ENCODE measurements at regions not wholly inside any gene's neighbourhood (a gene's known extent, or its start where the extent isn't known, plus 50 kb on each side); places are given as distances from the start of the nearest gene placed in this dataset.

- no peak for DNase-seq
Measured at GRCh38 chr13:30125422-30126073, 181.8 kb downstream of the KATNAL1 start.

GRCh38 chr13:30124131-30124768 lies 183.1 kb downstream of the KATNAL1 start:
- no peak for DNase-seq

DNA sequence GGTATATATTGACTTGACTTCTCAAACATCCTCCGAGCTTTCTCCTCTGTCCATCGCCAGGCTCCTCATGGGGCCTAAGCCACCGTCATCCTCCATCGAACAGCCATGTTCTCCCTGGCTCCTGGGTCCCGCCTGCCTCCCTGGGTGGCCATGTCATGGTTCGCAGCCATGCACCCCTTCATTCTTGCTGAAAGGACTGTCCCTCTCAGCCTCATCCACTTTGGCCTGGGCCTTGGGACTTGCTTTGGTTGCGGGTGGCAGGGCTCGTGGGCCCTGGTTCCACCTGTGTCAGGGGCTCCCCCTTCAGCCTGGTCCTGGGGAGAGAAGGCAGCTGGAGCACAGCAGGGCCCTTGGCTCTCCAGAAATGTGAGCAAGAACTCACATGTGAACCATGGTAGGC lies 183.8 kb downstream of the KATNAL1 start:
- DNase-seq: no peak

DNA sequence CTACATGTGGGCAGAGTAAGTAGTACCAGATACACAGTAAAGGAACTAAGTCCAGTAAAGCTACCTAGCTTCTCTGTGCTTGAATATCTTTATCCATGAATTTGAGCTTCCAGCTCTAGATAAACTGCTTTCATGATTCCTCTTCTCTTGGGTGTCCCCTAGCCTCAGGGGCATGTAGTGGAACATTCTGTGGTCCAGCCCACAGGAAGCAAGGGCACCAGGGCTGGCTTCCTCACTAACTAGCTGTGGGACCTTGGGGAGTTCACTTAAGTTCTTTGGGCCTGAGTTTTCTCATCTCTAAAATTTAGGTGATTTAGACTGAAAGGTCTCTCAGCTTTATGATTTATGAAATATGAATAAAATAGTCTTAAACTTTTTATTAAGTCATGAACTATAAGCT lies 185.7 kb downstream of the KATNAL1 start:
- no peak for DNase-seq

DNA sequence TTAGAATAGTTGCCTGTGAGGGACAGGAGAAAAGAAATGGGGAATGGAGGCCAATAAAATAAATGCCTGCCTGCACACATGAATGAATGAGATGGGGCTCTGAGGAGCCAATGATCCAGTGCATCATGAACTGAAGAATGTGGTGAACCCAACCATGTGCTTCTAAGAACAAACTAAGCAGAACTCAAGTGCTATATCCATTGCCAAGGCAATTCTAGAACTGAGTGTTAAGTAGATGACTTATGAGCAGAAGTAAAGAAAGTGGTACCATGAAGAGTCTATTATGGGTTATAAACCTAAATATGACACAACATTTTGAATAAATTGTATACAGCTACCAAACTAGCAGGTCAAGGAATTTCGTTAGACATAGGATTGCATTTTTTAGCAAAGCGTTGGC lies 186.1 kb downstream of the KATNAL1 start:
- no peak for DNase-seq

DNA sequence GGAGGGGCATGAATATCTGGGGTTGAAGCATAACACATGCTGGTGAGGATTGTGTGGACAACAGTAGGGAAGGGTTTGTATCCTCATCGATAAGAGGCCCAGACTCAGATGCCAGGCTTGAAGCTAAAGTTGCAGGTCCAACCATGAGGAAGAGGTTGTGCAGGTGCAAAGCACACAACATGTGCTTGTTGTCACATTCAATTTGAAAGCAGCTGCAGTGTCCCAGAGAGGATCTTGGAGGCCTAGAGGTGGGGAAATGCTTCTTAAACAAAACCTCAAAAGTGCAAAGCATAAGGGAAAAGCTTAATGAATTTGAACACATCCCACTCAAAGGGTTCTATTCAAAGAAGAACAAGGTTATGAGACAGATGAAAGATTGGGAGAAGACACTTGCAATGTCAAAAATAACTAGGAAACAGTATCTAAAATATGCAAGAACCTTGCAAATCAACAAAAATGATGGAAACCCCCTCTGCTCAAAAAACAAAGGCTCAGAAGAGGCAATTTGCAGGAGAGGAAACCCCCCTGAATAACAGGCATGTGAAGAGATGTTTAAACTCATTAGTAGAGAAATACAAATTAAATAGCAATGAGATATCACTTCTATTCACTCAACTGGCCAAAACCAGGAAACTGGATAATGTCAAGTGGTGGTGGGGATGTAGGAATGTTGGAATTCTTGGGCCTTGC lies 187.1 kb downstream of the KATNAL1 start:
- no peak for DNase-seq

GRCh38 chr13:30119476-30119875 lies 187.9 kb downstream of the KATNAL1 start:
- DNase-seq: no peak

DNA sequence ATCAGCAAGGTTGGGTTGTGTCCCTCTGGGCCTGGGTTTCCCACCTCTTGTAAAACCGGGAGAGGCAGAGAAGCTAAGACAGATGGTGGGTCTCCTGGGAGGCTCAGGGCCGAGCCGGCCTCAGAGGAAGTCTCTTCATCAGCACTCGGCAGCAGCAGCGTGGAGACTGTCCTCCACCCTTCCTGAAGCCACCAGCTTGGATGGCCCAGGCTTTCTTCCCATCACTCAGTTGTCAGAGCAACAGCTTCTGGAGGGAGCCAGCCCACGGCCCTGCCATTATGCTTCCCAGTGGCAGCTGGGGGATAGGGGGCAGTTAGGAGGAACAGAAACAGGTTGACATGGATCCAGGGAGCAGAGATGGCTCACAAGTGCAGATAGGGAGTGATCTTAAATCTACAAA lies 191.0 kb downstream of the KATNAL1 start:
- DNase-seq: no peak

DNA sequence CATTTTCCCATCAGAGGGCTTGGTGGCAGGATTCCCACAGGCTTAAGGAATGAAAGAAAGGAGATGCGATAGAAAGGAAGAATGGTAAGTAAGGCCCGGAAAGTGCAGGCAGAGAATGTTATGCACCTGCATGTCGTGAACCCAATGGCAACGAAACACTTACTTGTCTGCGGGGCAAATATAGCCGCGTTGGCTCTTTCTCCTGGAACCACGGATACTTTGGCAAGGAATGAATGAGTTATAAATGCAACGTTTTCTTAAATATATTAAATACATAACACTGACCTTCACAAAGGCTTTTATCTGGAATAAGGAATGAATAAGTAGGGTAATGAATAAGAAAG lies 192.1 kb downstream of the KATNAL1 start:
- DNase-seq: no peak

GRCh38 chr13:30114571-30115256 lies 192.6 kb downstream of the KATNAL1 start:
- peak; percentile 74 for DNase-seq

- DNase-seq: no peak
Measured at GRCh38 chr13:30113983-30114570, 193.3 kb downstream of the KATNAL1 start.

GRCh38 chr13:30113551-30113950 lies 193.8 kb downstream of the KATNAL1 start:
- DNase-seq: no peak

- peak; percentile 40 for DNase-seq
Measured at GRCh38 chr13:30112602-30113435, 194.5 kb downstream of the KATNAL1 start.

DNA sequence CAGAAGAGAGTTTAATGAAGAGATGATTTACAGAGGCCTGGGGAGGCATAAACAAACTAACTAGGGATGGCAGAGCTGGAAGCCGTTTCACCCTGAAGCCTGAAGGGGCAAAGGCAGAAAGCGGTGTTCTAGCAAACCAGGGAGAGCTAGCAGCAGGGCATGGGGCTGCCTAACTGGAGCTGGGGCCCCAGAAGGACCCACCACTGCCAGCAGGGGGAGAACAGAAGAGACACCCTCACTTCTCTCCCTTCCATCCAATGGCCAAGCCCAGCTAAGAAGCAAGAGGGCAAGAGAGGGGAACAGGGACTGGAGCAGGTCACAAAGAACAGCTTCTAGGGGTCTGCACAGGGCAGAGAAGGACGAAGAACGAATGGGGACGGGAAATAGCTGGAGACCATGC lies 195.5 kb downstream of the KATNAL1 start:
- DNase-seq: no peak

- no peak for DNase-seq
Measured at GRCh38 chr13:30110301-30111070, 196.9 kb downstream of the KATNAL1 start.

DNA sequence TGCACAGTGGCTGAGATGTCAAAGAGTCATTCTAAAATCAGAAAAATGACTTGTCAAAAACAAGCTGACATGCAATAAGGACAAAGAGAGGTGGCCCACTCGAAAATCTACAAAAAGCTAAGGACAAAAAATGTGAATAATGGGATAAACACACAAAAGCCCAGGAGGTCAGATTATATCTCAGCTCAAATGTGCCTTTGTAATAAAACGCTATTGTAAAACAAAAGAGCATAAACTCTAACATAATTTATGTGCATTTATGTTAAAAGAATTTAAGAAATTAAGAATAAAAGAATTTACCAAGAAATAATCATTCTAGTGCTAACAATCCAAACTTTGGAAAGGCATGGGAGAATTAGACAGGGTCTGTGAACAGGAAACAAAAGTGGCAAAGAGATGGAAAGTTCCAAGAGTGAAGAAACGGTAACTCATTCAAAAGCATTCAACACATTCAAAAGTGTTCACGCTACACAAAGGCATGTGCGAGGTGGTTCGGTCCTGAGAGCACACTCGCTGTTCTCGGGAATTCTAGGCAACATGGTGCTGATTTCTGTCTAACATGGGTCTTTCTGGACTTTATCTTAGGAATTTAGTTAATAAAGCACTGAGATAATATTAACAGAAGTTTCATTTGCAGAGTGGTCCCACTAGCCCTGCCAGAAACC lies 197.7 kb downstream of the KATNAL1 start:
- DNase-seq: no peak

- no peak for DNase-seq
Measured at GRCh38 chr13:30108913-30109237, 198.5 kb downstream of the KATNAL1 start.

DNA sequence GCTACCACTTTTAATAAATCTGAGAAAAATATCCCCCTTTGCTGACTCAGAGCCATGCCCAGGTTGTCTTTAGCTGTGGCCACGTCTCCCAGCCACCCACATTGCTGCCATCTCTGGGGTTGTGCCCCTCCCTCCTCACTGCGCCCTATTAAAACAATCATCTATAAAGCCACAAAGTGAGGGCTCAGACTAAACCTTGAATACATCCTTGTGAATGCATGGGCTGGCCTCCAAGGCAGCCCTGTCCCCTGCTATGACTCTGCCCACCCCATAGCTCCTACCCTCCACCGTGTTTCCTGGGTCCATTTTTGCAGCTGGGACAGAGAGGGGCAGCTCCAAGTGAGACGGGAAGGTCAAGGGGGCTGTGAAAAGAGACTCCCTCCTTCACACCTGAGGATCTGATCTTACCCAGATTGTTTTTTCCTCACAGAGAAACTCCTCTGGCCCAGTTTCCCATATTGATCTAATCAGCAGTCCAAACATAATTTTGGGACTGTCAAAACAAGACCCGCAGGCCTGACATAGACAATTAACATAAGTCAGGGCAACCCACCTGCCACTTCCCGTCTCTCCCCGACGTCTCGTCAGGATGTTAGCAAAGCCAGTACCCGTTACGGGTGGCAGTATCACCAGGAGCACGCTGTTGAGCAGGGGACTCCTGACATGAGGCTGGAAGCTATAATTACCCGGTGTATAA lies 199.0 kb downstream of the KATNAL1 start:
- DNase-seq: no peak

DNA sequence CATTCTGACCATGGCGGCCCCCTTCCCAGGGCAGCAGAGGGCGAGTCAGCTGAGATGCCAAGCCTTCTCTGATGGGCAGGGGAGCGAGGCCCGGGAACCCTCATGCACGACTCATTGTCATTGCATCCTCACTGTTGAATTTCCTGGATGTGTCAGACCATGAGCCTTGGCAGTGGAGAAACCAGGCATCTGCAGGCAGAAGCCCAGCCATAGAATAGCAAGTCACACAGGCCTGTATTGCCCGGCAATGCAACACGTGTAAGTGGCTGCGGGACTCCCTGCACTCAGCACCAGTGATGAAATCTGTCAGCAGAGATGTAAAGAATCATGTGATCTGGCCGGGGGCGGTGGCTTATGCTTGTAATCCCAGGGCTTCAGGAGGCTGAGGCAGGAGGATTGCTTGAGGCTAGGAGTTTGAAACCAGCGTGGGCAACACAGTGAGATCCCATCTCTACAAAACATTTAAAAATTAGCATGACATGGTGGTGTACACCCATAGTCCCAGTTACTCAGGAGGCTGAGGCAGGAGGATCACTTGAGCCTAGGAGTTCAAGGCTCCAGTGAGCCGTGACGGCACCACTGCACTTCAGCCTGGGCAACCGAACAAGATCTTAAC lies 199.7 kb downstream of the KATNAL1 start:
- DNase-seq: no peak

GRCh38 chr13:30107121-30107520 lies 200.2 kb downstream of the KATNAL1 start:
- no peak for DNase-seq
